Endothelial cell of umbilical vein (primary cell): ENCODE measurements at regions not wholly inside any gene's neighbourhood (a gene's known extent, or its start where the extent isn't known, plus 50 kb on each side); places are given as distances from the start of the nearest gene placed in this dataset.

Experiments used
- BruUV-seq: library from RNA; stranded (reverse); fragments of 400-500 nt; replicated peaks from 2 replicates; lab custom pipeline; 2021; lab: Mats Ljungman, UMichigan
- CTCF ChIA-PET: fragments of 300-600, 350-600 bp; sonication (Branson Sonifier 250); formaldehyde crosslinking; loops from one replicate; lab custom pipeline; 2021; ENCODE audit warnings: antibody characterized with exemption, inconsistent platforms; lab: Charles Lee
- POLR2A ChIA-PET: fragments of 300-600, 350-600 bp; sonication (Branson Sonifier 250); formaldehyde crosslinking; loops from one replicate; lab custom pipeline; 2021; ENCODE audit warnings: antibody characterized with exemption, inconsistent platforms; lab: Charles Lee
- DNase-seq: peaks from one replicate; pipeline ENCODE4 v3.0.0-alpha.2; 2011; ENCODE audit warnings: low read depth, low spot score
- FAIRE-seq: peaks from 2 replicates; lab custom pipeline; 2011; peaks lifted over from hg19 to GRCh38; lab: Jason Lieb, UNC
- H2AFZ ChIP-seq: 2 replicates; pipeline ENCODE4 v1.6.0; 2012; ENCODE audit warnings: low read depth, low read length, control low read depth, inconsistent platforms
- H3K27ac ChIP-seq: 2 replicates; pipeline ENCODE4 v1.5.1; 2011; ENCODE audit warnings: low read depth, mild to moderate bottlenecking, control low read depth, low read length, moderate library complexity; ENCODE audit not compliant: insufficient read depth
- H3K27me3 ChIP-seq, 2 experiments: 2 replicates each; pipeline versions ENCODE4 v1.6.0 to v1.6.1; 2011; ENCODE audit warnings: low read length in 2 of 2, mixed read lengths in 1 of 2; ENCODE audit not compliant: control insufficient read depth in 2 of 2, insufficient read depth in 2 of 2
- H3K36me3 ChIP-seq, 2 experiments: 2 replicates in 1 of 2; 3 replicates in 1 of 2; pipeline ENCODE4 v1.5.1; 2011; ENCODE audit warnings: low read length in 2 of 2, mild to moderate bottlenecking in 1 of 2, moderate library complexity in 1 of 2; ENCODE audit not compliant: control insufficient read depth in 2 of 2, insufficient read depth in 2 of 2; ENCODE audit errors: extremely low read depth in 1 of 2
- H3K4me1 ChIP-seq: 3 replicates; pipeline ENCODE4 v1.5.1; 2011; ENCODE audit warnings: mild to moderate bottlenecking, low read length; ENCODE audit not compliant: control insufficient read depth, insufficient read depth; ENCODE audit errors: extremely low read depth
- H3K4me2 ChIP-seq: 2 replicates; pipeline ENCODE4 v1.6.1; 2011; ENCODE audit warnings: low read length, control low read depth, mixed read lengths; ENCODE audit not compliant: insufficient read depth
- H3K4me3 ChIP-seq, 3 experiments: fragments of 200-600 bp in 1 of 3; sonication (generic), shearing (Covaris generic) in 1 of 3; replicated peaks in 1 of 3; 2 replicates each; pipeline ENCODE4 v1.5.1; 2011 to 2016; ENCODE audit warnings: control low read depth in 3 of 3, low read length in 3 of 3, mild to moderate bottlenecking in 2 of 3, inconsistent platforms in 1 of 3, low read depth in 1 of 3, moderate library complexity in 1 of 3; ENCODE audit not compliant: insufficient read depth in 1 of 3
- H3K79me2 ChIP-seq: 2 replicates; pipeline ENCODE4 v1.6.0; 2012; ENCODE audit warnings: low read length, inconsistent platforms; ENCODE audit not compliant: control insufficient read depth, insufficient read depth
- H3K9ac ChIP-seq: replicated peaks from 2 replicates; pipeline ENCODE3; 2011; ENCODE audit warnings: low read length, control low read depth; ENCODE audit not compliant: insufficient read depth; ENCODE audit errors: extremely low read depth
- H3K9me1 ChIP-seq: replicated peaks from 3 replicates; pipeline ENCODE4 v1.6.0; 2011; ENCODE audit warnings: mild to moderate bottlenecking, low read length; ENCODE audit not compliant: control insufficient read depth, insufficient read depth; ENCODE audit errors: extremely low read depth
- H3K9me3 ChIP-seq: replicated peaks from 2 replicates; pipeline ENCODE4 v1.5.1; 2012; ENCODE audit warnings: low read length, inconsistent platforms; ENCODE audit not compliant: control insufficient read depth, insufficient read depth
- H4K20me1 ChIP-seq: replicated peaks from 2 replicates; pipeline ENCODE3; 2011; ENCODE audit warnings: mild to moderate bottlenecking, low read length; ENCODE audit not compliant: control insufficient read depth, insufficient read depth; ENCODE audit errors: extremely low read depth
- EZH2 ChIP-seq: IDR thresholded peaks from 2 replicates; pipeline ENCODE4 v1.6.1; 2012; ENCODE audit warnings: borderline replicate concordance, low read depth, mild to moderate bottlenecking, moderate library complexity, low read length, inconsistent platforms; ENCODE audit not compliant: severe bottlenecking
- FOS ChIP-seq: IDR thresholded peaks from 2 replicates; pipeline ENCODE4 v1.6.1; 2011; ENCODE audit warnings: mild to moderate bottlenecking, low read length, moderate library complexity, borderline replicate concordance; ENCODE audit not compliant: insufficient read depth
- GATA2 ChIP-seq: IDR thresholded peaks from 2 replicates; pipeline ENCODE4 v1.7.0; 2011; ENCODE audit warnings: low read depth, mild to moderate bottlenecking, moderate library complexity, mixed read lengths, low read length; ENCODE audit not compliant: insufficient read length, insufficient read depth
- JUN ChIP-seq: IDR thresholded peaks from 2 replicates; pipeline ENCODE4 v1.6.1; 2011; ENCODE audit warnings: borderline replicate concordance, low read depth; ENCODE audit not compliant: insufficient read length, insufficient read depth
- MYC ChIP-seq: IDR thresholded peaks from one replicate; pipeline ENCODE4 v1.6.1; 2011; ENCODE audit warnings: mild to moderate bottlenecking, low read depth, low read length
- POLR2A ChIP-seq: IDR thresholded peaks from 2 replicates; pipeline ENCODE4 v1.6.1; 2012; ENCODE audit warnings: low read depth, mild to moderate bottlenecking, control low read depth, low read length
- POLR2AphosphoS5 ChIP-seq: IDR thresholded peaks from 2 replicates; pipeline ENCODE4 v1.6.1; 2012; ENCODE audit warnings: low read depth, mild to moderate bottlenecking, control low read depth, low read length, moderate library complexity; ENCODE audit not compliant: insufficient read depth
- dilution Hi-C: fragments of 300-500 bp; cut with MboI; formaldehyde crosslinking; loops from one replicate; pipeline ENCODE4 v1.15.0; 2019; ENCODE audit warnings: low sequenced_read_pairs; ENCODE audit not compliant: extremely low pct_ligation_motif_present
- intact Hi-C: fragments of 100-400 bp; cut with micrococcal nuclease; formaldehyde crosslinking; loops from one replicate; pipeline ENCODE4 v1.10.0; 2022
- TF ChIP-seq, protein P1 (sequence below): IDR thresholded peaks from 2 replicates; pipeline ENCODE4 v1.6.1; 2011; ENCODE audit not compliant: insufficient read depth, insufficient read length
- TF ChIP-seq, protein P2 (sequence below), 2 donors: IDR thresholded peaks; 1 replicate in 1 of 2; 2 replicates in 1 of 2; pipeline ENCODE4 v1.5.1; 2011; ENCODE audit warnings: low read length in 2 of 2, mild to moderate bottlenecking in 2 of 2, moderate library complexity in 2 of 2, control low read depth in 1 of 2, inconsistent platforms in 1 of 2, low read depth in 1 of 2; ENCODE audit not compliant: insufficient read depth in 1 of 2; ENCODE audit errors: extremely low read depth in 1 of 2

DNA sequence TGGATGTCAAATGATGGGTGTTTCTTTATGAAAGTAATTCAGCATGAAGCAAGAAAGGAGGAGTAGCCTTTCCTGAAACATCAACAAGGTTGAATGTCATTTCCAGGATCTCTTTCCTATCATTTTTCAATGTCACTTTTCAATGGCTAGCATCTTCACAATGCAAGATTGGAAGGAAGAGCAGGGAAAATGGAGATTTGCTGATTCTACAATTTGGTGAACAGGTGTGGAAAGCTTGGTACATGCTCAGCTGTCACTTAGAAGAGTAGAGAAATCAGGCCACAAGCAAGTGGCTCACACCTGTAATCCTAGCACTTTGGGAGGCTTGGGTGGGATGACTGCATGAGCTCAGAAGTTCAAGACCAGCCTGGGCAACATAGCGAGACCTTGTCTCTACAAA lies 112.7 kb upstream of the FERMT1 start:
- BruUV-seq = no TSS peak
- H3K9me1 ChIP-seq = no peaks in the 10 kb centered on the region
- FAIRE-seq (no peak), DNase-seq (no peak)
- H2AFZ ChIP-seq = no peak overlapping the region
- H3K36me3 ChIP-seq = no peaks in the 10 kb centered on the region
- TF ChIP-seq POLR2A = no peak
- TF ChIP-seq POLR2AphosphoS5 = no peak
- TF ChIP-seq GATA2 = no peak
- no peak for TF ChIP-seq EZH2
- no peak for TF ChIP-seq MYC
- H4K20me1 ChIP-seq = no peaks in the 10 kb centered on the region
- dilution Hi-C loops (no loop called here), intact Hi-C loops (no loop called here)
- H3K4me3 ChIP-seq = no peak overlapping the region
- H3K9me3 ChIP-seq = no peaks in the 10 kb centered on the region
- POLR2A ChIA-PET = no interaction called here
- CTCF ChIA-PET = no interaction called here
- H3K9ac ChIP-seq = no peak overlapping the region
- peaks cover 0 to 5% of the 10 kb centered on the region in 2 experiments for H3K27me3 ChIP-seq
- no peak overlapping the region for H3K27ac ChIP-seq
- H3K4me1 ChIP-seq = no peaks in the 10 kb centered on the region
- no peak overlapping the region for H3K4me2 ChIP-seq
- H3K79me2 ChIP-seq = no peaks in the 10 kb centered on the region

DNA sequence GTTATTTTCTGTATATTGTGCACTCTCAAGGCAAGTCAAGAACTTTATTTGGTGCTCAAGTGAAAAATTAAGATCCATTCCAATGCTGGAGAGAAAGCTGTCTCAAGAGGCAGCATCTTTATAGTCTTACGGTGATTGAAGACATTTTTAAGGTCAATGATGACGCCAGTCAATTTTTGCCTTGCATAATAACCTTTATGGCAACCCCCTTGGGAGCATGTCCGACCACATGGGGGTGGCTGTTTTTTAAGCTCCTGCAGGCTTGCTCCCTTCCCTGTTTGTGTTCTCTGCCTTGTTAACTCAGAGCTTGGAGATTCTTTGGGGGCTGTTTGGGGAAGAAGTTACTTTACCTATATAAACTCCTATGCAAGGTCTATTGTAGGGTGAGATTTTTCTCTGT lies 109.6 kb upstream of the FERMT1 start:
- POLR2A ChIA-PET = no interaction called here
- DNase-seq (no peak), FAIRE-seq (no peak)
- Histone ChIP-seq H3K4me2 (no peak overlapping the region), H3K9ac (no peak overlapping the region), H4K20me1 (no peaks in the 10 kb centered on the region), H3K4me1 (no peaks in the 10 kb centered on the region), H3K27me3 (peaks cover 0 to 5% of the 10 kb centered on the region in 2 experiments), H3K4me3 (no peak overlapping the region), H3K79me2 (no peaks in the 10 kb centered on the region), H2AFZ (no peak overlapping the region), H3K9me3 (no peaks in the 10 kb centered on the region), H3K27ac (no peak overlapping the region), H3K36me3 (no peaks in the 10 kb centered on the region), H3K9me1 (no peaks in the 10 kb centered on the region)
- dilution Hi-C loops = no loop called here
- TF ChIP-seq FOS (no peak), JUN (no peak), GATA2 (no peak), POLR2A (no peak), POLR2AphosphoS5 (no peak), EZH2 (no peak), MYC (no peak)
- TF ChIP-seq, protein P1, sequence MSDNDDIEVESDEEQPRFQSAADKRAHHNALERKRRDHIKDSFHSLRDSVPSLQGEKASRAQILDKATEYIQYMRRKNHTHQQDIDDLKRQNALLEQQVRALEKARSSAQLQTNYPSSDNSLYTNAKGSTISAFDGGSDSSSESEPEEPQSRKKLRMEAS = no peak
- TF ChIP-seq, protein P2, sequence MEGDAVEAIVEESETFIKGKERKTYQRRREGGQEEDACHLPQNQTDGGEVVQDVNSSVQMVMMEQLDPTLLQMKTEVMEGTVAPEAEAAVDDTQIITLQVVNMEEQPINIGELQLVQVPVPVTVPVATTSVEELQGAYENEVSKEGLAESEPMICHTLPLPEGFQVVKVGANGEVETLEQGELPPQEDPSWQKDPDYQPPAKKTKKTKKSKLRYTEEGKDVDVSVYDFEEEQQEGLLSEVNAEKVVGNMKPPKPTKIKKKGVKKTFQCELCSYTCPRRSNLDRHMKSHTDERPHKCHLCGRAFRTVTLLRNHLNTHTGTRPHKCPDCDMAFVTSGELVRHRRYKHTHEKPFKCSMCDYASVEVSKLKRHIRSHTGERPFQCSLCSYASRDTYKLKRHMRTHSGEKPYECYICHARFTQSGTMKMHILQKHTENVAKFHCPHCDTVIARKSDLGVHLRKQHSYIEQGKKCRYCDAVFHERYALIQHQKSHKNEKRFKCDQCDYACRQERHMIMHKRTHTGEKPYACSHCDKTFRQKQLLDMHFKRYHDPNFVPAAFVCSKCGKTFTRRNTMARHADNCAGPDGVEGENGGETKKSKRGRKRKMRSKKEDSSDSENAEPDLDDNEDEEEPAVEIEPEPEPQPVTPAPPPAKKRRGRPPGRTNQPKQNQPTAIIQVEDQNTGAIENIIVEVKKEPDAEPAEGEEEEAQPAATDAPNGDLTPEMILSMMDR (IDR thresholded peaks at IDR 0.05; ENCODE audit: extremely low read depth in 1 of 2, insufficient read depth in 1 of 2, low read depth in 1 of 2, low read length in 2 of 2) = no peak
- CTCF ChIA-PET = no interaction called here
- no TSS peak for BruUV-seq
- intact Hi-C loops = no loop called here
